GM12878 (cell line): ENCODE measurements at regions not wholly inside any gene's neighbourhood (a gene's known extent, or its start where the extent isn't known, plus 50 kb on each side); places are given as distances from the start of the nearest gene placed in this dataset.

ENCODE experiments used
- JUND ChIP-seq: IDR thresholded peaks from 2 replicates; pipeline ENCODE4 v1.6.1; 2012; ENCODE audit warnings: low read depth, mild to moderate bottlenecking, low read length, improper control_type of control experiment, moderate library complexity
- RCOR1 ChIP-seq: conservative IDR thresholded peaks from 2 replicates; pipeline ENCODE4 v1.6.1; 2012; ENCODE audit warnings: low read depth, low read length, improper control_type of control experiment
- RELA ChIP-seq: fragments of 450-650 bp; IDR thresholded peaks from 2 replicates; pipeline ENCODE4 v1.8.0; 2014; ENCODE audit warnings: borderline replicate concordance; ENCODE audit not compliant: partially characterized antibody
- TF ChIP-seq, protein P1 (sequence below): IDR thresholded peaks from 2 replicates; pipeline ENCODE4 v1.6.1; 2012; ENCODE audit warnings: low read depth, low read length, improper control_type of control experiment
- TF ChIP-seq, protein P2 (sequence below): fragments of 450-650 bp; IDR thresholded peaks from 2 replicates; pipeline ENCODE4 v1.6.1; 2018; ENCODE audit warnings: mild to moderate bottlenecking, low read depth, moderate library complexity; ENCODE audit not compliant: partially characterized antibody

DNA sequence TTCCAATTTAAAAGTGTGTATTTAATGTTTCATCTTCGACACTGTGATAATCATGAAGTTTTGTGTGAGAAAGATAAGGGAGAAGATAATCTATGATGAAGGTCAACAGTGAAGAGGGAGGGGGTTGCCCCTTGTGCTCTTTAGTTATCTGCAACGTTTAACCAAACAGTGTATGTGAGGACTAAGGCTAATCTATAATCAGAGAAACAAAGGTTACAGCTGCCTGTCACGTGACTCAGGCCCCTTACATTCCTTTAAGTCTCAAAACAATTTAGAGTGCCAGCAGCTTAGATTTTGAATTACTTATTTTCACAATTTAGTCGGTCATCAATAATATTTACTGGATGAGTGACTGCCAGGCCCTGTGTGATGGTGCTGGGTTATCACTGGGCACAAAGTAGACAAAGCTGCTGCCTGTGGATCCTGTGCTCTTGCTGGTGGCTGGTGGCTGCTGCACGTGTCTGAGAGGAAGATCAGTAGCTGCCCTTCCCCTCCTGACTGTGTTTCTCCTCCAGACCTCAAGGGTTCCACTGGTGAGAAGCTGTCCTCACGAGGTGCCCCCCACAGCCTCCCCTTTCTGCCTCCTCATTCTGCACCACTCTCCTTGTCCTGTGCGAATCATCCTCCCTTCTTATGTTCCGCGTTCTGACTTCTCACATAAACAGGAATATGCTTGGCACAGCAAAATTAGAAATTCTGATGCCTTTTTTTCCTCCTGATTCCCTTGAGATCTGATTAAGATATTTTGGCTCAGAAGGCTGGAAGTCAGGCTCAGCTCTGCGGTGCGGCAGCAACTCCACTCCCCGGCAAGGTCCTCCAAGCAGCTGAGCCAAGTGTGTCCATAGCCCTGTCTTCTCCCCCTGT lies 331.1 kb upstream of the B3GAT1 start:
- TF ChIP-seq JUND = no peak
- TF ChIP-seq, protein P1, sequence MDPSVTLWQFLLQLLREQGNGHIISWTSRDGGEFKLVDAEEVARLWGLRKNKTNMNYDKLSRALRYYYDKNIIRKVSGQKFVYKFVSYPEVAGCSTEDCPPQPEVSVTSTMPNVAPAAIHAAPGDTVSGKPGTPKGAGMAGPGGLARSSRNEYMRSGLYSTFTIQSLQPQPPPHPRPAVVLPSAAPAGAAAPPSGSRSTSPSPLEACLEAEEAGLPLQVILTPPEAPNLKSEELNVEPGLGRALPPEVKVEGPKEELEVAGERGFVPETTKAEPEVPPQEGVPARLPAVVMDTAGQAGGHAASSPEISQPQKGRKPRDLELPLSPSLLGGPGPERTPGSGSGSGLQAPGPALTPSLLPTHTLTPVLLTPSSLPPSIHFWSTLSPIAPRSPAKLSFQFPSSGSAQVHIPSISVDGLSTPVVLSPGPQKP = no peak
- TF ChIP-seq RCOR1 = no peak
- TF ChIP-seq RELA = no peak
- TF ChIP-seq, protein P2, sequence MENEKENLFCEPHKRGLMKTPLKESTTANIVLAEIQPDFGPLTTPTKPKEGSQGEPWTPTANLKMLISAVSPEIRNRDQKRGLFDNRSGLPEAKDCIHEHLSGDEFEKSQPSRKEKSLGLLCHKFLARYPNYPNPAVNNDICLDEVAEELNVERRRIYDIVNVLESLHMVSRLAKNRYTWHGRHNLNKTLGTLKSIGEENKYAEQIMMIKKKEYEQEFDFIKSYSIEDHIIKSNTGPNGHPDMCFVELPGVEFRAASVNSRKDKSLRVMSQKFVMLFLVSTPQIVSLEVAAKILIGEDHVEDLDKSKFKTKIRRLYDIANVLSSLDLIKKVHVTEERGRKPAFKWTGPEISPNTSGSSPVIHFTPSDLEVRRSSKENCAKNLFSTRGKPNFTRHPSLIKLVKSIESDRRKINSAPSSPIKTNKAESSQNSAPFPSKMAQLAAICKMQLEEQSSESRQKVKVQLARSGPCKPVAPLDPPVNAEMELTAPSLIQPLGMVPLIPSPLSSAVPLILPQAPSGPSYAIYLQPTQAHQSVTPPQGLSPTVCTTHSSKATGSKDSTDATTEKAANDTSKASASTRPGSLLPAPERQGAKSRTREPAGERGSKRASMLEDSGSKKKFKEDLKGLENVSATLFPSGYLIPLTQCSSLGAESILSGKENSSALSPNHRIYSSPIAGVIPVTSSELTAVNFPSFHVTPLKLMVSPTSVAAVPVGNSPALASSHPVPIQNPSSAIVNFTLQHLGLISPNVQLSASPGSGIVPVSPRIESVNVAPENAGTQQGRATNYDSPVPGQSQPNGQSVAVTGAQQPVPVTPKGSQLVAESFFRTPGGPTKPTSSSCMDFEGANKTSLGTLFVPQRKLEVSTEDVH = no peak
